GM18951 (cell line): ENCODE measurements at regions not wholly inside any gene's neighbourhood (a gene's known extent, or its start where the extent isn't known, plus 50 kb on each side); places are given as distances from the start of the nearest gene placed in this dataset.

ENCODE experiments used
- POLR2A ChIP-seq: IDR thresholded peaks from 4 replicates; pipeline ENCODE4 v1.6.1; 2011; ENCODE audit warnings: mild to moderate bottlenecking; ENCODE audit not compliant: insufficient read length, insufficient read depth; ENCODE audit errors: extremely low read depth
- in situ Hi-C: fragments of 300-500 bp; cut with MboI; formaldehyde crosslinking; loops from one replicate; pipeline ENCODE4 v1.12.0; 2022; ENCODE audit warnings: low sequenced_read_pairs, mixed read lengths, inconsistent platforms; ENCODE audit not compliant: unreplicated experiment

DNA sequence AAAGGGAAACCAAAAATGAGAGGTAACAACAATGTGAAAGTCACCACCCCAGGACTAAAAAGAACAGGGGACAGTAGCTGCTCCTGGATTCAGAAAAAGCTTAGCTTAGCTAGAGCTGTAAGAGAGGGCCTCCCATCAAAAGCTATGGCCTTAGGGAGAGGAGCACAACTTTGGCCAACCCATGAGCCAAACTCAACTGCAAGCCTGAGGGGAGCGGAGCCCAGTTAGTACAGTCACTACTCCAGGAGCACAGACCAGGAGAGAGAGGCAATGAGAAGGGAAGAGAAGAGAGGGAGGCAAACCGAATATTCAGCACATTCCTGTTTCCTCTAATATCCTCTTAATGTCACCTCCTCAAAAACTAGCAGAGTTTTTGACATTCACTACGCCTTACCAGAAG is 917.1 kb upstream of the INTU start:
- in situ Hi-C loops: no loop called here
- no peak for TF ChIP-seq POLR2A

GRCh38 chr4:126718136-126718535 is 914.6 kb upstream of the INTU start:
- in situ Hi-C loops: no loop called here
- TF ChIP-seq POLR2A: no peak

- no peak for TF ChIP-seq POLR2A
- in situ Hi-C loops: no loop called here
These were observed 912.9 kb upstream of the INTU start for GRCh38 chr4:126719852-126720251.

GRCh38 chr4:126725906-126726305 is 906.9 kb upstream of the INTU start:
- no peak for TF ChIP-seq POLR2A
- in situ Hi-C loops: no loop called here

GRCh38 chr4:126727461-126727860 is 905.3 kb upstream of the INTU start:
- TF ChIP-seq POLR2A: no peak
- in situ Hi-C loops: no loop called here

DNA sequence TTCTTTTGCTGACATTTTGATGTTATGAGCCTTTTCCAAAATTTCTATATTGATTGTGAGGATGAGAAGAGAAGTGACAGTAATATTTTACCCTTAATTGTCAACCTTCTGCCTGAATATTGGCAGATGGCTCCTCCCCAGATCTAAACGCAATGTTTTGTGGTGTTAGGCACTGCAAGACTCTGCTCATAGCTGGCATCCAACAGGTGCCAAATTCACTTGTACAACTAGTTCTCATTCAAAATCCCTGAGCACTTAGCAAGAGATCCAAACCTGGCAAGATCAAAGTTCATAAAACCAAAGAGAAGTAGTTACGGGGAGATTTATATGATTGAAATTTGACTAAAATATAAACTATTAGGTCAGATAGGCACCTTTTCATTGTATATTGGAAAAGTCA is 901.7 kb upstream of the INTU start:
- in situ Hi-C loops: no loop called here
- TF ChIP-seq POLR2A: no peak

- in situ Hi-C loops: no loop called here
- TF ChIP-seq POLR2A: no peak
These were observed 899.5 kb upstream of the INTU start for GRCh38 chr4:126733301-126733700.

GRCh38 chr4:126734465-126734864 is 898.3 kb upstream of the INTU start:
- TF ChIP-seq POLR2A: no peak
- in situ Hi-C loops: no loop called here

DNA sequence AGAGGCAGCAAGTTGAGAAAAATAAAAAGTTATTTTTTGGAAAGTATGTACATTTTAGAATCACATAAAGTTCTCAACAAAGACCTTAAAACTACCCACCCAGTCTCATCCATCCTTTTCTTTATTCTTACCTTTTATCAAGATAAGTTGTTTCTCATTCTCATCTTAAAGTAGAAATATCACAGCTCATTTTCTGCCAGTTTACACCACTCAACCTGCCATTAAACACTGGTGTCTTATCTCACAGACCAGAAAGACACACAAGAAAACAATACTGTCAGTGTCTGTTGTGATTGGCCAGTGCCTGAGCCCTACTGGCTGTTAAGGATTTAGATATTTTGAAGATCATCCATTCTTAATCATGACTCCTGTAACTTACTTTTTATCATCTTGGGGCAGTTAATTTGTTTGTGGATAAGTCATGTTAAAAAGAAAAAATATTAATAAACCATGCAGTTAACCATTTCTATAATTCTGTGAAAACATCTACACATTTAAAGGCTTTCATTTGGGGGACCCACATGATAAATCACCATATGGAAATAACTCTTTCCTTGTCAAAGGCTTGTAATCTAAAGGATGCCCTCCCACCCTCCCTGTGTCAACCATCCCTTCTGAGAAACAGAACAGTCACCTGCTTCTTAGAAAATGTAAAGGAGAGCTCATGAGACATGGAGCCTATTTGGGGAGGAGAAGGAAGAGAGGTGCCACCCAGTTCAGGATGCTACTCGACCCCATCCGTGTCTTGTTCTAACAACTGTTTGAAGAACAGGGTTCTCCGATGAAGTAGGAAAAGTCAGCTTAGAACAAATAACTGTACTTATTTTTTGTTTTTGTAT is 897.2 kb upstream of the INTU start:
- in situ Hi-C loops: no loop called here
- no peak for TF ChIP-seq POLR2A

DNA sequence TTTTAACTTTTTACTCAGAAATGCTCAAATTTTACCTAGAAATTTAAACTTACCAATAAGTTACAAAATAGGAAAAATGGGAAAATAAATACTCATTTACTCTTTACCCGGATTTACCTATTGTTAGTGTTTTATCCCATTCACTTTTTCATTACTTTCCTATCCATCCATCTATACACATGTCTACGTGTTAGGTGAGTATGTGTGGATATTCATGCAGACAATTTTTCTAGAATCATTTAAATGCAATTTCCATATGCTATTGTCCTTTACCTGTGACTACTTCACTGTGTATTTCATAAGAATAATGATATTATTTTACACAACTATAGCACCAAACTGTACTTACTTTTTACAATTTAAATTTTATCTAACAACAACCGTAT is 896.6 kb upstream of the INTU start:
- in situ Hi-C loops: no loop called here
- TF ChIP-seq POLR2A: no peak

DNA sequence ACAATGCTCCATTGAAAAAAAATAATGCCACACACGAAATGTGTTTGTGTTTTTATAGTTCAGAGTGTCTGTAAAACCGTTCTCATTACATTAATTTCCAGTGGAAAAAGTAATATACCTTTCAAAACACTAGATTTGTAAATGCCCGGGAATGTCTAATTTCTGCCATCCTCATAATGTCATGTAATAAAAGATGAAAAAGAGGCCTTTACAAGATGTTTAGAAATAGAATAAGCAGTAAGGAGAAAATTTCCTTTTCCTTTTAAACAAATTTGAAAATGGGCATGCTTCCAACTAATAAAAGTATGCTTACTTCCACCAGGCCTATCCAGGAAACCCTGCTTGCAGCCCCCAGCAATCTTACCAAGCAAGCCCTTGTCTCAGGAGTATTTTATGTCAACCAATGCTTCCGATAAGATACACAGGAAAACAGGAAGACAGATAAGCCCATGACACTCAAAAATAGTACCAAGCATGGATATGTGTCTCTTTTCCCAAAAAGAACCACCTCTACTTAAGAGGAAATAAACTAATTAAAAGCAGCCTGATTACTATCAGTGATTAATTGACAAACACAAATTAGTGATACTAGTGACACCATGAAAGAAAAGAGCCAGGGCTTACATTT is 894.7 kb upstream of the INTU start:
- in situ Hi-C loops: no loop called here
- TF ChIP-seq POLR2A: no peak

DNA sequence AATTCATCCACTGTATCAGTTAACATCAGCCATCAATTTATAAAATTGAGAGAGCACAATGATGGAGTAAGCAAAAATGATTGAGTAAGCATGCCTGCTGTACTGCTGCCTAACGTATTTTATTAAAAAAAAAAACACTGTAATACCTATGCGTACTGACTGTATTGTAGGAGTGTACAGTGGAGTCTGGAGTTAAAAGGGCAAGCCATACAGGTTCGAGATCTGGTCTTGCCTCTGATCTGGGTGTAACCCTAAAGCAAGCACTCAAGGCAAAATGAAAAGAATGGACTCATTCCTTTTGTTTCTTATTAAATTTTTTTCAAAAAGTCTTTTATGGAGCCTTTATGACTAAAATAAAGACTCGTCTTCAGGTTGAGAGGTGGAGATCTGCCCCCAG is 894.2 kb upstream of the INTU start:
- TF ChIP-seq POLR2A: no peak
- in situ Hi-C loops: no loop called here

DNA sequence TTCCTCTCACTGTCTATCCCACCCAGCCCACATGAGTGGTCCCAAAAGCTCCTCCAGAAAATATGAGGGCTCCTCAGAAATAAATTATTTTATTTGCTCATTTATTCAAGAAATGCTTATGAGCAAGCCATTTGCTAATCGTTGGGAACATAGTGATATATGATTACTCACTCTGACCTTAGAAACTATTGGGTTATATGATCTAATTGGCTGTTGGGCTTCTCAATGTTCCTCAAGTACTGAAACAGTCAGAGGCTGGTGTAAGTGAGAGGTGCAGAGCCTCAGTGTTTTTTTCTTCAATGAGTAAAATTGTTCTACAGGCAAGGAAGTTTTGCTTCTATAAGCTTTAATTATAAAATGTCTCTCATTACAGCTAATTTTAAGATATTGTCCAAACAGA is 893.8 kb upstream of the INTU start:
- TF ChIP-seq POLR2A: no peak
- in situ Hi-C loops: no loop called here

- in situ Hi-C loops: no loop called here
- no peak for TF ChIP-seq POLR2A
These were observed 892.1 kb upstream of the INTU start for GRCh38 chr4:126740687-126741086.

GRCh38 chr4:126742048-126742447 is 890.7 kb upstream of the INTU start:
- in situ Hi-C loops: no loop called here
- TF ChIP-seq POLR2A: no peak

DNA sequence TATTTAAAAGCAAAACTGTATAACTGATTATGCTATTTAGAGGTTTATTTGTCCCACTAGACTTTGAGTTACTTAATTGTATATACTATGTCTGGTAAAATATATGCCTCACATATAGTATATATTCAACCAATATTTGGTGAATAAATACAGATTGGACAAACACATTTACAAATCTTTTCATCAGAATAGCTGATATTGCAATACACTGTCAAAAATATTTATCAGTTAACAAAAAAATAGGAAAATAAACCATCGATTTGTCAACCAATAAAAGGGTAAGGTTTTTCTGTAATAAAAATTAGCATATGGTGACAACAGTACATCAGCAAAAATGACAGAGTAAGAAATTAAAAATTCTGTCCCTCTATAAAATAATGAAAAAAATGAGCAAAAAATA is 889.9 kb upstream of the INTU start:
- in situ Hi-C loops: no loop called here
- no peak for TF ChIP-seq POLR2A
